ENCODE measurements at regions not wholly inside any gene's neighbourhood (a gene's known extent, or its start where the extent isn't known, plus 50 kb on each side); places are given as distances from the start of the nearest gene placed in this dataset.

GRCh38 chr14:85799668-85800067 lies 269.7 kb downstream of the FLRT2 start:
- TF ChIP-seq CTCF (IDR thresholded peaks at IDR 0.05; ENCODE audit: low read depth, low read length, poor library complexity, severe bottlenecking) (no peak), EZH2phosphoT487 (IDR thresholded peaks at IDR 0.05; ENCODE audit: borderline replicate concordance, low read length) (no peak)
